Trophoblast cell (in vitro differentiated cells and primary cell): ENCODE measurements at regions not wholly inside any gene's neighbourhood (a gene's known extent, or its start where the extent isn't known, plus 50 kb on each side); places are given as distances from the start of the nearest gene placed in this dataset.

ENCODE experiments used
- DNase-seq, 2 donors: peaks; one replicate each; pipeline ENCODE4 v3.0.0-alpha.2; 2016
- H2AFZ ChIP-seq: 2 replicates; pipeline ENCODE4 v1.6.1; 2013; ENCODE audit warnings: low read length, moderate library complexity, mild to moderate bottlenecking; ENCODE audit not compliant: insufficient read depth, poor library complexity
- H2AK5ac ChIP-seq: 2 replicates; pipeline ENCODE4 v1.6.1; 2013; ENCODE audit warnings: mild to moderate bottlenecking, low read length
- H2BK120ac ChIP-seq: 2 replicates; pipeline ENCODE4 v1.6.1; 2013; ENCODE audit warnings: low read length, mild to moderate bottlenecking, moderate library complexity; ENCODE audit not compliant: insufficient read depth, poor library complexity
- H2BK12ac ChIP-seq: 2 replicates; pipeline ENCODE4 v1.6.1; 2013; ENCODE audit warnings: mild to moderate bottlenecking, low read length, moderate library complexity
- H2BK5ac ChIP-seq: 2 replicates; pipeline ENCODE4 v1.6.1; 2013; ENCODE audit warnings: low read length, low read depth, moderate library complexity, mild to moderate bottlenecking; ENCODE audit not compliant: poor library complexity
- H3K14ac ChIP-seq: 2 replicates; pipeline ENCODE4 v1.6.1; 2013; ENCODE audit warnings: mild to moderate bottlenecking, low read length
- H3K18ac ChIP-seq: 2 replicates; pipeline ENCODE4 v1.6.1; 2013; ENCODE audit warnings: mild to moderate bottlenecking, low read length
- H3K23ac ChIP-seq: 2 replicates; pipeline ENCODE4 v1.6.1; 2013; ENCODE audit warnings: low read length
- H3K27ac ChIP-seq: 2 replicates; pipeline ENCODE4 v1.5.1; 2013; ENCODE audit warnings: low read depth, mild to moderate bottlenecking, inconsistent platforms, low read length, moderate library complexity
- H3K27me3 ChIP-seq: 2 replicates; pipeline ENCODE4 v1.6.1; 2013; ENCODE audit warnings: inconsistent platforms, mild to moderate bottlenecking, low read length, moderate library complexity; ENCODE audit not compliant: insufficient read depth
- H3K36me3 ChIP-seq, 2 experiments: 1 replicate in 1 of 2; 2 replicates in 1 of 2; pipeline ENCODE4 v1.6.1; 2013; ENCODE audit warnings: low read length in 2 of 2, mild to moderate bottlenecking in 2 of 2, moderate library complexity in 1 of 2; ENCODE audit not compliant: insufficient read depth in 2 of 2, control insufficient read depth in 1 of 2
- H3K4ac ChIP-seq: 2 replicates; pipeline ENCODE4 v1.6.1; 2013; ENCODE audit warnings: low read depth, mild to moderate bottlenecking, low read length, moderate library complexity
- H3K4me1 ChIP-seq, 2 experiments: 1 replicate in 1 of 2; 2 replicates in 1 of 2; pipeline ENCODE4 v1.6.1; 2013; ENCODE audit warnings: low read length in 2 of 2, mild to moderate bottlenecking in 2 of 2, moderate library complexity in 1 of 2; ENCODE audit not compliant: insufficient read depth in 2 of 2, control insufficient read depth in 1 of 2
- H3K4me2 ChIP-seq: 2 replicates; pipeline ENCODE4 v1.6.1; 2013; ENCODE audit warnings: inconsistent platforms, mild to moderate bottlenecking, low read length, moderate library complexity
- H3K4me3 ChIP-seq: 2 replicates; pipeline ENCODE4 v1.5.1; 2013; ENCODE audit warnings: mild to moderate bottlenecking, low read depth, low read length, inconsistent platforms
- H3K79me1 ChIP-seq: one replicate; pipeline ENCODE4 v1.6.1; 2013; ENCODE audit warnings: low read length
- H3K79me2 ChIP-seq: 2 replicates; pipeline ENCODE4 v1.6.1; 2013; ENCODE audit warnings: low read length, mild to moderate bottlenecking; ENCODE audit not compliant: control insufficient read depth, insufficient read depth, poor library complexity
- H3K9ac ChIP-seq: 2 replicates; pipeline ENCODE4 v1.6.1; 2013; ENCODE audit warnings: mild to moderate bottlenecking, low read length
- H3K9me3 ChIP-seq: 2 replicates; pipeline ENCODE4 v1.6.1; 2013; ENCODE audit warnings: low read depth, mild to moderate bottlenecking, control low read depth, inconsistent platforms, low read length; ENCODE audit not compliant: insufficient read depth
- H4K12ac ChIP-seq: 2 replicates; pipeline ENCODE4 v1.6.1; 2013; ENCODE audit warnings: low read depth, mild to moderate bottlenecking, low read length, moderate library complexity
- H4K8ac ChIP-seq: 2 replicates; pipeline ENCODE4 v1.6.1; 2013; ENCODE audit warnings: low read depth, mild to moderate bottlenecking, low read length, moderate library complexity
- H4K91ac ChIP-seq: one replicate; pipeline ENCODE4 v1.6.1; 2013; ENCODE audit warnings: low read depth, mild to moderate bottlenecking, low read length, moderate library complexity
- WGBS: extraction: QIAGEN DNeasy Blood & Tissue Kit; methylation state at CpG from one replicate; pipeline ENCODE4 v1.1.7; 2013; ENCODE audit warnings: missing lambda C conversion rate; ENCODE audit not compliant: insufficient read length, insufficient coverage; ENCODE audit errors: extremely low coverage; 5-methylcytosine and 5-hydroxymethylcytosine counted together

GRCh38 chr13:50459658-50460057 lies 383.8 kb downstream of the DLEU7 start:
- Histone ChIP-seq H3K27me3 (no peaks in the 10 kb centered on the region), H3K36me3 (no peaks in the 10 kb centered on the region), H3K79me2 (no peaks in the 10 kb centered on the region), H3K9me3 (no peaks in the 10 kb centered on the region), H3K14ac (no peak overlapping the region), H2AK5ac (no peak overlapping the region), H2AFZ (no peak overlapping the region), H3K18ac (no peak overlapping the region), H4K91ac (no peak overlapping the region), H4K12ac (no peak overlapping the region), H2BK5ac (no peak overlapping the region), H3K4ac (no peak overlapping the region), H3K4me2 (no peak overlapping the region), H3K4me3 (no peak overlapping the region), H3K23ac (no peak overlapping the region), H3K9ac (no peak overlapping the region), H4K8ac (no peak overlapping the region), H3K4me1 (no peaks in the 10 kb centered on the region), H3K79me1 (no peaks in the 10 kb centered on the region), H2BK12ac (no peak overlapping the region), H3K27ac (no peak overlapping the region), H2BK120ac (no peak overlapping the region)
- DNase-seq: no peak

DNA sequence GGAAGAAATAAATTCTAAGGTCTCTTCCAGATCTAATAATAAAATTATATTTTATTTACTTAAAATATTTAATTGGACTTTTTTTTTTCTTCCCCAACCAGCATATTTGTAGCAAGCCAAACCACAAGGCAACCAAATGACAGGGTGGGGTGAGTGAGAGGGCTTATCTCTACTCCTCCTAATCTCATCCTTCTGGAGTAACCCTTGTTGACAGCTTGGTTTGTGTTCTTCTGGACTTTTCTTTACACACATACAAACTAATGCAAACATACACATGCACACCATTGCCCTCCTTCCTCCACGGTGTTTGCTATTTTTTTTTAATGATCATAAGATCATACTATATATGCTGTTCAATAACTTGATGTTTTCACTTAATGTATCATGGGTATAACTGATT lies 383.1 kb downstream of the DLEU7 start:
- no CpG with 5 or more reads among the region's 1 CpG for WGBS
- no peak for DNase-seq
- Histone ChIP-seq H3K27ac (no peak overlapping the region), H4K8ac (no peak overlapping the region), H3K9ac (no peak overlapping the region), H2BK120ac (no peak overlapping the region), H2BK12ac (no peak overlapping the region), H3K9me3 (no peaks in the 10 kb centered on the region), H3K23ac (no peak overlapping the region), H3K79me2 (no peaks in the 10 kb centered on the region), H2AFZ (no peak overlapping the region), H3K79me1 (no peaks in the 10 kb centered on the region), H4K91ac (no peak overlapping the region), H3K27me3 (no peaks in the 10 kb centered on the region), H3K14ac (no peak overlapping the region), H2BK5ac (no peak overlapping the region), H3K18ac (no peak overlapping the region), H3K4ac (no peak overlapping the region), H3K4me2 (no peak overlapping the region), H3K4me3 (no peak overlapping the region), H4K12ac (no peak overlapping the region), H2AK5ac (no peak overlapping the region), H3K36me3 (no peaks in the 10 kb centered on the region), H3K4me1 (no peaks in the 10 kb centered on the region)

GRCh38 chr13:50461189-50461588 lies 382.3 kb downstream of the DLEU7 start:
- Histone ChIP-seq H2BK5ac (no peak overlapping the region), H3K9ac (no peak overlapping the region), H4K91ac (no peak overlapping the region), H3K4me2 (no peak overlapping the region), H3K23ac (no peak overlapping the region), H2AK5ac (no peak overlapping the region), H3K36me3 (no peaks in the 10 kb centered on the region), H3K27ac (no peak overlapping the region), H4K8ac (no peak overlapping the region), H3K9me3 (no peaks in the 10 kb centered on the region), H3K79me2 (no peaks in the 10 kb centered on the region), H3K4me3 (no peak overlapping the region), H3K18ac (no peak overlapping the region), H3K4me1 (no peaks in the 10 kb centered on the region), H2BK12ac (no peak overlapping the region), H3K14ac (no peak overlapping the region), H2BK120ac (no peak overlapping the region), H3K4ac (no peak overlapping the region), H3K79me1 (no peaks in the 10 kb centered on the region), H3K27me3 (no peaks in the 10 kb centered on the region), H4K12ac (no peak overlapping the region), H2AFZ (no peak overlapping the region)
- WGBS: no CpG with 5 or more reads among the region's 3 CpGs
- no peak for DNase-seq

DNA sequence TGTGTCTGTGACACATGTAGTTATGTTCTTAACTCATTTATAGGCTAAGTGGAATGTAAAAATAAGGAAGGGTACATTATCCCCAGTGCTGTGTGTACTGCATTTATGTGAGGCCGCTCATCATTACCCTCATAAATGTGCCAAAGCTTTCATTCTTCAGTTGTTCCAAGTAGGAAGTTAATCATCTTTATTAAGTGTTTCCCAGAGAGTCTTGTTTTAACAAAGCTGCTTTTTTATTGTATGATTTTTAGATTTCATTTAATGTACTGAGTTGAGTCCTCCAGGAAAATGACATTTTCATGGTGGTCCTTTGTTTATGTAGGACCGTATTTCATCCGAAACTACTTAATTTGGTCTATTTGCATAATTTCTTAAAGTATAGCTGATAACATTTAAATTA lies 379.8 kb downstream of the DLEU7 start:
- H3K79me2 ChIP-seq: no peaks in the 10 kb centered on the region
- WGBS: no CpG with 5 or more reads among the region's 3 CpGs
- no peak for DNase-seq
- H3K27me3 ChIP-seq: no peaks in the 10 kb centered on the region
- no peak overlapping the region for H4K12ac ChIP-seq
- H2BK120ac ChIP-seq: no peak overlapping the region
- no peaks in the 10 kb centered on the region for H3K9me3 ChIP-seq
- no peaks in the 10 kb centered on the region for H3K36me3 ChIP-seq
- H2BK12ac ChIP-seq: no peak overlapping the region
- H3K4me3 ChIP-seq: no peak overlapping the region
- no peak overlapping the region for H3K27ac ChIP-seq
- H4K91ac ChIP-seq: no peak overlapping the region
- H3K23ac ChIP-seq: no peak overlapping the region
- no peak overlapping the region for H3K4me2 ChIP-seq
- H3K14ac ChIP-seq: no peak overlapping the region
- no peak overlapping the region for H2AK5ac ChIP-seq
- H3K4me1 ChIP-seq: no peaks in the 10 kb centered on the region
- no peak overlapping the region for H3K9ac ChIP-seq
- H3K18ac ChIP-seq: no peak overlapping the region
- no peaks in the 10 kb centered on the region for H3K79me1 ChIP-seq
- H4K8ac ChIP-seq: no peak overlapping the region
- no peak overlapping the region for H2AFZ ChIP-seq
- no peak overlapping the region for H3K4ac ChIP-seq
- H2BK5ac ChIP-seq: no peak overlapping the region
